HG02973 (cell line): ENCODE measurements at regions not wholly inside any gene's neighbourhood (a gene's known extent, or its start where the extent isn't known, plus 50 kb on each side); places are given as distances from the start of the nearest gene placed in this dataset.

Source experiments
- ATAC-seq: cut with Tn5 transposase; IDR thresholded peaks from one replicate; pipeline ENCODE4 v1.9.1; 2021; ENCODE audit warnings: moderate library complexity; ENCODE audit not compliant: unreplicated experiment

GRCh38 chr3:40847551-40847992 lies 322.8 kb downstream of the ZNF621 start:
- ATAC-seq: no peak

GRCh38 chr3:40848421-40848820 lies 323.7 kb downstream of the ZNF621 start:
- ATAC-seq: no peak

- no peak for ATAC-seq
Observed at GRCh38 chr3:40850861-40851260, 326.1 kb downstream of the ZNF621 start.

- ATAC-seq: no peak
Observed at GRCh38 chr3:40851836-40852235, 327.1 kb downstream of the ZNF621 start.

GRCh38 chr3:40852712-40853111 lies 328.0 kb downstream of the ZNF621 start:
- no peak for ATAC-seq

GRCh38 chr3:40853474-40853873 lies 328.7 kb downstream of the ZNF621 start:
- no peak for ATAC-seq

- ATAC-seq: no peak
Observed at GRCh38 chr3:40855871-40856270, 331.1 kb downstream of the ZNF621 start.

- ATAC-seq: no peak
Observed at GRCh38 chr3:40858364-40859115, 333.8 kb downstream of the ZNF621 start.

- ATAC-seq: no peak
Observed at GRCh38 chr3:40862946-40863345, 336.4 kb upstream of the CTNNB1 start.

GRCh38 chr3:40864146-40864782 lies 335.0 kb upstream of the CTNNB1 start:
- ATAC-seq: no peak

- ATAC-seq: no peak
Observed at GRCh38 chr3:40864915-40865314, 334.4 kb upstream of the CTNNB1 start.

GRCh38 chr3:40867797-40868196 lies 331.5 kb upstream of the CTNNB1 start:
- ATAC-seq: no peak

GRCh38 chr3:40869013-40869412 lies 330.3 kb upstream of the CTNNB1 start:
- no peak for ATAC-seq

- ATAC-seq: no peak
Observed at GRCh38 chr3:40869939-40870338, 329.4 kb upstream of the CTNNB1 start.

GRCh38 chr3:40871394-40871793 lies 327.9 kb upstream of the CTNNB1 start:
- ATAC-seq: no peak

- no peak for ATAC-seq
Observed at GRCh38 chr3:40872258-40872920, 326.9 kb upstream of the CTNNB1 start.

- ATAC-seq: no peak
Observed at GRCh38 chr3:40873476-40873875, 325.8 kb upstream of the CTNNB1 start.

GRCh38 chr3:40873934-40874699 lies 325.2 kb upstream of the CTNNB1 start:
- no peak for ATAC-seq

- no peak for ATAC-seq
Observed at GRCh38 chr3:40875581-40875980, 323.7 kb upstream of the CTNNB1 start.

GRCh38 chr3:40876009-40876408 lies 323.3 kb upstream of the CTNNB1 start:
- no peak for ATAC-seq

- ATAC-seq: no peak
Observed at GRCh38 chr3:40876496-40876895, 322.8 kb upstream of the CTNNB1 start.
